IMR-90 (cell line): ENCODE measurements at regions not wholly inside any gene's neighbourhood (a gene's known extent, or its start where the extent isn't known, plus 50 kb on each side); places are given as distances from the start of the nearest gene placed in this dataset.

Experiments used
- ATAC-seq: fragments of 200-7000 bp; cut with Tn5 transposase; 2 replicates; pipeline ENCODE4 v1.9.1; 2020; ENCODE audit warnings: low read depth, mild to moderate bottlenecking, moderate library complexity
- BruUV-seq: library from RNA; stranded (reverse); fragments of 400-500 nt; replicated peaks from 2 replicates; lab custom pipeline; 2021; lab: Mats Ljungman, UMichigan
- CTCF ChIA-PET: fragments of 300-600 bp; formaldehyde crosslinking; extraction: SDS; loops from one replicate; lab custom pipeline; 2021; ENCODE audit warnings: antibody characterized with exemption; lab: Yijun Ruan, JAX
- POLR2A ChIA-PET: fragments of 300-600 bp; sonication (Branson Sonifier 250); formaldehyde crosslinking; loops from one replicate; lab custom pipeline; 2022; ENCODE audit warnings: antibody characterized with exemption; ENCODE audit not compliant: unreplicated experiment; lab: Charles Lee
- DNase-seq: peaks from one replicate; pipeline ENCODE4 v3.0.0; 2013
- H2AFZ ChIP-seq: replicated peaks from 2 replicates; pipeline ENCODE3; 2013; ENCODE audit warnings: low read length, mild to moderate bottlenecking; ENCODE audit not compliant: poor library complexity
- H2AK5ac ChIP-seq: 2 replicates; pipeline ENCODE4 v1.6.1; 2013; ENCODE audit warnings: low read depth, low read length, inconsistent platforms
- H2AK9ac ChIP-seq: replicated peaks from 2 replicates; pipeline ENCODE3; 2013; ENCODE audit warnings: mild to moderate bottlenecking, low read depth, low read length, moderate library complexity; ENCODE audit not compliant: poor library complexity
- H2BK120ac ChIP-seq: 2 replicates; pipeline ENCODE4 v1.6.1; 2013; ENCODE audit warnings: low read depth, low read length, inconsistent platforms
- H2BK15ac ChIP-seq: 3 replicates; pipeline ENCODE4 v1.6.1; 2013; ENCODE audit warnings: low read depth, low read length, inconsistent platforms
- H2BK20ac ChIP-seq: 2 replicates; pipeline ENCODE4 v1.6.1; 2013; ENCODE audit warnings: low read depth, mild to moderate bottlenecking, inconsistent platforms, low read length, moderate library complexity
- H2BK5ac ChIP-seq: 2 replicates; pipeline ENCODE4 v1.6.1; 2013; ENCODE audit warnings: mild to moderate bottlenecking, low read depth, low read length, inconsistent platforms; ENCODE audit not compliant: poor library complexity, severe bottlenecking
- H3K14ac ChIP-seq: replicated peaks from 2 replicates; pipeline ENCODE4 v1.6.1; 2013; ENCODE audit warnings: low read depth, low read length, inconsistent platforms
- H3K18ac ChIP-seq: 2 replicates; pipeline ENCODE4 v1.6.1; 2013; ENCODE audit warnings: low read depth, low read length, control low read depth
- H3K23ac ChIP-seq: 2 replicates; pipeline ENCODE4 v1.6.1; 2013; ENCODE audit warnings: low read depth, low read length, inconsistent platforms
- H3K27ac ChIP-seq: 2 replicates; pipeline ENCODE4 v1.5.1; 2013; ENCODE audit warnings: mild to moderate bottlenecking, control low read depth, low read length; ENCODE audit not compliant: insufficient read depth
- H3K27me3 ChIP-seq: 2 replicates; pipeline ENCODE4 v1.6.1; 2013; ENCODE audit warnings: low read length; ENCODE audit not compliant: control insufficient read depth, insufficient read depth
- H3K36me3 ChIP-seq: 2 replicates; pipeline ENCODE4 v1.6.1; 2013; ENCODE audit warnings: low read length, mixed read lengths; ENCODE audit not compliant: control insufficient read depth, insufficient read depth
- H3K4ac ChIP-seq: 2 replicates; pipeline ENCODE4 v1.6.1; 2013; ENCODE audit warnings: low read depth, low read length, inconsistent platforms
- H3K4me1 ChIP-seq: 2 replicates; pipeline ENCODE4 v1.6.1; 2013; ENCODE audit warnings: low read length, mixed read lengths; ENCODE audit not compliant: control insufficient read depth, insufficient read depth
- H3K4me2 ChIP-seq: 2 replicates; pipeline ENCODE4 v1.6.1; 2013; ENCODE audit warnings: low read depth, mild to moderate bottlenecking, control low read depth, low read length, moderate library complexity
- H3K4me3 ChIP-seq: 2 replicates; pipeline ENCODE4 v1.5.1; 2013; ENCODE audit warnings: low read depth, mild to moderate bottlenecking, control low read depth, low read length, moderate library complexity; ENCODE audit not compliant: insufficient read depth
- H3K56ac ChIP-seq: 2 replicates; pipeline ENCODE4 v1.6.1; 2013; ENCODE audit warnings: low read length, inconsistent platforms; ENCODE audit not compliant: insufficient read depth; ENCODE audit errors: extremely low read depth
- H3K79me1 ChIP-seq, 2 experiments: 2 replicates each; pipeline ENCODE4 v1.6.1; 2013; ENCODE audit warnings: low read length in 2 of 2, inconsistent platforms in 1 of 2, low read depth in 1 of 2
- H3K9ac ChIP-seq: 2 replicates; pipeline ENCODE4 v1.6.1; 2013; ENCODE audit warnings: low read depth, low read length, control low read depth
- H3K9me1 ChIP-seq: 2 replicates; pipeline ENCODE4 v1.6.1; 2013; ENCODE audit warnings: low read length, inconsistent platforms; ENCODE audit not compliant: insufficient read depth
- H3K9me3 ChIP-seq: 2 replicates; pipeline ENCODE4 v1.6.1; 2013; ENCODE audit warnings: low read length; ENCODE audit not compliant: control insufficient read depth, insufficient read depth
- H4K20me1 ChIP-seq: 2 replicates; pipeline ENCODE4 v1.6.1; 2013; ENCODE audit warnings: low read length, inconsistent platforms; ENCODE audit not compliant: insufficient read depth
- H4K5ac ChIP-seq: 2 replicates; pipeline ENCODE4 v1.6.1; 2013; ENCODE audit warnings: mild to moderate bottlenecking, low read depth, low read length, control low read depth
- H4K8ac ChIP-seq, 2 experiments: 2 replicates each; pipeline ENCODE4 v1.6.1; 2013; ENCODE audit warnings: low read depth in 2 of 2, low read length in 2 of 2, control low read depth in 1 of 2, inconsistent platforms in 1 of 2
- H4K91ac ChIP-seq: 2 replicates; pipeline ENCODE4 v1.6.1; 2013; ENCODE audit warnings: low read depth, low read length, inconsistent platforms; ENCODE audit not compliant: insufficient read depth
- MXI1 ChIP-seq: IDR thresholded peaks from 2 replicates; pipeline ENCODE4 v1.6.1; 2012; ENCODE audit warnings: low read depth, mild to moderate bottlenecking, low read length, moderate library complexity, borderline replicate concordance
- WGBS, 2 experiments: methylation state at CpG; one replicate each; pipeline versions ENCODE4 v1.1.5 to v1.1.7; 2013; ENCODE audit warnings: missing lambda C conversion rate in 2 of 2; ENCODE audit not compliant: insufficient read length in 1 of 2; ENCODE audit errors: extremely low coverage in 2 of 2; 5-methylcytosine and 5-hydroxymethylcytosine counted together
- dilution Hi-C: fragments of 300-500 bp; cut with HindIII; formaldehyde crosslinking; loops from one replicate; pipeline ENCODE4 v1.14.3; 2018; ENCODE audit warnings: low sequenced_read_pairs; ENCODE audit not compliant: unreplicated experiment
- in situ Hi-C: fragments of 300-500 bp; cut with MboI; formaldehyde crosslinking; loops from 3 replicates; pipeline ENCODE4 v1.14.3; 2019; ENCODE audit warnings: low sequenced_read_pairs, inconsistent platforms, mixed read lengths
- intact Hi-C: fragments of 100-400 bp; cut with micrococcal nuclease; formaldehyde crosslinking; loops from 2 replicates; pipeline ENCODE4 v1.10.0; 2022

- H3K9me3 ChIP-seq: no peaks in the 10 kb centered on the region
- no peak overlapping the region for H3K23ac ChIP-seq
- in situ Hi-C loops: no loop called here
- ATAC-seq: no peak
- no peaks in the 10 kb centered on the region for H4K20me1 ChIP-seq
- no peak overlapping the region for H4K8ac ChIP-seq
- 17% methylated on average over 1 of the region's 3 CpGs; no CpG with 5 or more reads in 1 of the 2 experiments for WGBS, 2 experiments
- H3K27ac ChIP-seq: no peak overlapping the region
- H3K9me1 ChIP-seq: no peaks in the 10 kb centered on the region
- ChIA-PET CTCF (no interaction called here), POLR2A (no interaction called here)
- no TSS peak for BruUV-seq
- dilution Hi-C loops: no loop called here
- H2AK5ac ChIP-seq: no peak overlapping the region
- no peak overlapping the region for H3K14ac ChIP-seq
- H3K9ac ChIP-seq: no peak overlapping the region
- H3K4me3 ChIP-seq: no peak overlapping the region
- H3K4me2 ChIP-seq: no peak overlapping the region
- intact Hi-C loops: no loop called here
- no peak overlapping the region for H2BK120ac ChIP-seq
- H4K5ac ChIP-seq: no peak overlapping the region
- H3K18ac ChIP-seq: no peak overlapping the region; the same call in 1 of the 2 replicates
- DNase-seq: no peak
- H2AK9ac ChIP-seq: no peak overlapping the region
- TF ChIP-seq MXI1: no peak
- no peak overlapping the region for H3K4ac ChIP-seq
- no peaks in the 10 kb centered on the region for H3K79me1 ChIP-seq
- H2BK15ac ChIP-seq: no peak overlapping the region
- H4K91ac ChIP-seq: no peak overlapping the region
- no peak overlapping the region for H3K56ac ChIP-seq
- no peak overlapping the region for H2BK5ac ChIP-seq
- H3K27me3 ChIP-seq: no peaks in the 10 kb centered on the region
- no peaks in the 10 kb centered on the region for H3K36me3 ChIP-seq
- H2AFZ ChIP-seq: no peak overlapping the region
- H2BK20ac ChIP-seq: no peak overlapping the region
- no peaks in the 10 kb centered on the region for H3K4me1 ChIP-seq
These were observed 405.2 kb upstream of the NPVF start for GRCh38 chr7:25633426-25634036.
